MG63 (cell line): ENCODE measurements at regions not wholly inside any gene's neighbourhood (a gene's known extent, or its start where the extent isn't known, plus 50 kb on each side); places are given as distances from the start of the nearest gene placed in this dataset.
"Not testable (repeated sequence)": the region's sequence is repeated elsewhere in the genome, so short reads cannot be mapped to it uniquely, and the experiment has no call there.

Experiments used
- DNase-seq: peaks from one replicate; pipeline ENCODE4 v3.0.0-alpha.2; 2020
- H3K27me3 ChIP-seq: fragments of 250-450 bp; sonication (Bioruptor Pico); 2 replicates; pipeline ENCODE4 v1.5.1; 2020; ENCODE audit warnings: mild to moderate bottlenecking, moderate library complexity
- H3K36me3 ChIP-seq: fragments of 250-450 bp; sonication (Bioruptor Pico); 2 replicates; pipeline ENCODE4 v1.5.1; 2020; ENCODE audit warnings: mild to moderate bottlenecking, moderate library complexity
- H3K4me3 ChIP-seq: fragments of 250-450 bp; sonication (Bioruptor Pico); 2 replicates; pipeline ENCODE4 v1.5.1; 2020; ENCODE audit warnings: mild to moderate bottlenecking, moderate library complexity
- H3K9me3 ChIP-seq: fragments of 250-450 bp; sonication (Bioruptor Pico); 2 replicates; pipeline ENCODE4 v1.5.1; 2020; ENCODE audit warnings: mild to moderate bottlenecking, moderate library complexity

GRCh38 chr4:131257241-131257640 lies 1891.9 kb upstream of the PCDH10 start:
- no peak for DNase-seq
- H3K27me3 ChIP-seq = no peaks in the 10 kb centered on the region
- no peak overlapping the region for H3K4me3 ChIP-seq
- no peaks in the 10 kb centered on the region for H3K9me3 ChIP-seq
- no peaks in the 10 kb centered on the region for H3K36me3 ChIP-seq

DNA sequence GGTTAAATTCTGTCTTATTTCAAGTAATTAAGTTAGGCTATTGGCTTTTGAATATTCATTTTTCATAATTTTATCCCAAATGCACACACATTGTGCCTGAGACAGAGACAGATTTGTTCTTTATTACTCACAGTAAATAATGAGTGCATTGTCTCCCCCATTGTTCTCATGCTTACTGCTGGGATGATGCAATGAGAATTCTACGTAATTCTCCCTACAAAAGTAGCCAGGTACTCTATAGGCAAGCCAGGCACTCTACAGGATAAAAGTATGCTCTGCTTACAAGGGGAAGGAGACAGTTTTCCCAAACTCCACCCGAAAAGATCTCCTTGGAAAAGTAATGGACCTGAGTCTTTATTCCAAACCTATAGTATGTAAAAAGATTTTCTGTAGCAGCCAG lies 1890.7 kb upstream of the PCDH10 start:
- no peak overlapping the region for H3K4me3 ChIP-seq
- no peaks in the 10 kb centered on the region for H3K9me3 ChIP-seq
- H3K27me3 ChIP-seq = no peaks in the 10 kb centered on the region
- H3K36me3 ChIP-seq = no peaks in the 10 kb centered on the region
- no peak for DNase-seq

GRCh38 chr4:131288441-131288840 lies 1860.7 kb upstream of the PCDH10 start:
- DNase-seq = no peak
- Histone ChIP-seq H3K4me3 (no peak overlapping the region), H3K9me3 (no peaks in the 10 kb centered on the region), H3K27me3 (no peaks in the 10 kb centered on the region), H3K36me3 (no peaks in the 10 kb centered on the region)

- H3K9me3 ChIP-seq = no peaks in the 10 kb centered on the region
- no peaks in the 10 kb centered on the region for H3K36me3 ChIP-seq
- no peak overlapping the region for H3K4me3 ChIP-seq
- no peaks in the 10 kb centered on the region for H3K27me3 ChIP-seq
- no peak for DNase-seq
Observed at GRCh38 chr4:131296192-131296591, 1852.9 kb upstream of the PCDH10 start.

GRCh38 chr4:131302108-131302507 lies 1847.0 kb upstream of the PCDH10 start:
- no peak for DNase-seq
- no peaks in the 10 kb centered on the region for H3K9me3 ChIP-seq

GRCh38 chr4:131304686-131305085 lies 1844.4 kb upstream of the PCDH10 start:
- no peaks in the 10 kb centered on the region for H3K27me3 ChIP-seq
- H3K9me3 ChIP-seq = no peaks in the 10 kb centered on the region
- no peaks in the 10 kb centered on the region for H3K36me3 ChIP-seq
- no peak for DNase-seq
- no peak overlapping the region for H3K4me3 ChIP-seq

More at GRCh38 chr4:131302108-131302507, 1847.0 kb upstream of the PCDH10 start:
- Histone ChIP-seq H3K4me3 (no peak overlapping the region), H3K36me3 (no peaks in the 10 kb centered on the region), H3K27me3 (no peaks in the 10 kb centered on the region)

DNA sequence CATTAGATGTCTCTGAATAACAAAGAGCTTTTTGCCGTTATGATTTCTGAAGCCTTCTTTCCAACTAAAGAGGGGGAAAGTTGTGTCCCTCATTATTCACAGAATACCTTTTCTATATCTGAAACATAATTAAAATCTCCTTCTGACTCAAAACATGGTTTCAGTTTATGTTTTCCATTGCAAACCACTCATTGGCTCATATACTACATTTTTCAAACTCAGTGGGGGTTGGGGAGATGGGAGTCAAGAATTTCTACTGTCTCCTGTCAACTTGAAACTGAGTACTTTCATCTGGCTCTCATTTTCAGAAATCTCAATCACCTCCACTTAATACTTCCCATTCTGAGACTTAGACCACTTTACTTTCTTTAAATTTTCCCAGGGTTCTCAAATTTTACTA lies 1839.5 kb upstream of the PCDH10 start:
- Histone ChIP-seq H3K27me3 (no peaks in the 10 kb centered on the region), H3K36me3 (no peaks in the 10 kb centered on the region), H3K4me3 (no peak overlapping the region), H3K9me3 (no peaks in the 10 kb centered on the region)
- DNase-seq = no peak

DNA sequence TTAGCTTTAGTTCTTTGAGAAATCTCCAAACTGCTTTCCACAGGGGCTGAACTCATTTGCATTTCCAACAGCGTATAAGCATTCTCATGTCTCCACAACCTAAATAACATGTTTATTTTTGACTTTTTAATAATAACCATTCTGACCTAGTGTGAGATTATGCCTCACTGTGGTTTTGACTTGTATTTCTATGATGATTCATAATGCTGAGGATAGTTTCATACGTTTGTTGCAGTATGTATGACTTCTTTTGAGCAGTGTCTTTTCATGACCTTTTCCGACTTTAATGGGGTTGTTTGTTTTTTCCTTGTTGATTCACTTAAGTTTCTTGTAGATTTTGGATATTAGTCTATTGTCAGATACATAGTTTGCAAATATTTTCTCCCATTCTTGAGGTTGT lies 1833.0 kb upstream of the PCDH10 start:
- no peak overlapping the region for H3K4me3 ChIP-seq
- no peak for DNase-seq
- H3K36me3 ChIP-seq = no peaks in the 10 kb centered on the region
- H3K9me3 ChIP-seq = no peaks in the 10 kb centered on the region
- H3K27me3 ChIP-seq = no peaks in the 10 kb centered on the region

DNA sequence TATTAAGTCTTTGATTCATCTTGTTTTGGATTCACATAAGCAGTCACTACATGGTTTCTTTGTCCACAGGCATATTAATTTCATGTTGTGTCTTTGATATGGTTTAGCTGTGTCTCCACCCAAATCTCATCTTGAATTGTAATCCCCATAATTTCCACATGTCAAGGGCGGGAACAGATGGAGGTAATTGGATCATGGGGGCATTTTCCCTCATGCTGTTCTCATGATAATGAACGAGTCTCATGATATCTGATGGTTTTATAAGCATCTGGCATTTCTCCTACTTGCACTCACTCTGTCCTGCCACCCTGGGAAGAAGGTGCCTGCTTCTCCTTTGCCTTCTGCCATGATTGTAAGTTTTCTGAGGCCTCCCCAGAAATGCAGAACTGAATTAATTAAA lies 1811.2 kb upstream of the PCDH10 start:
- no peaks in the 10 kb centered on the region for H3K9me3 ChIP-seq

DNA sequence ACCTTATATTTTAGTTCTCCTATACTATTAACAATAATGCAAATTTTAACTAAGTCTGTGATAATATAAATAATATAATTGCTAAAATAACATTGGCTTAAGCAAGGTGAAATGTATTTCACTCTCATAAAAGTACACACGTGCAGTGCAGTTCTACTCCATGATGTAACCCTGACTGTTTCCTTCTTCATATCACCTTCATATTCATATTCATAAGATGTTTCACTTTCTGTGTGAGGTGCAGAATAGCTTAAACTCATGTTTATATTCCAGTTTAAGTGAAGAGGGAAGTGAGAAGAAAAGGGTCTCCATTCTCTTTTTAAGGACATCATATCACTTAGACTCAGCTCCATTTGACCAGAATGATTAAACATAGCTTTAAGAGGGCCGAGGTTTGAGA lies 1810.0 kb upstream of the PCDH10 start:
- Histone ChIP-seq H3K36me3 (no peaks in the 10 kb centered on the region), H3K27me3 (no peaks in the 10 kb centered on the region), H3K9me3 (no peaks in the 10 kb centered on the region), H3K4me3 (no peak overlapping the region)
- no peak for DNase-seq

More for the DNA sequence above, 1811.2 kb upstream of the PCDH10 start:
- Histone ChIP-seq H3K4me3 (no peak overlapping the region), H3K36me3 (no peaks in the 10 kb centered on the region), H3K27me3 (no peaks in the 10 kb centered on the region)
- DNase-seq = no peak

- Histone ChIP-seq H3K9me3 (no peaks in the 10 kb centered on the region), H3K36me3 (no peaks in the 10 kb centered on the region), H3K27me3 (no peaks in the 10 kb centered on the region), H3K4me3 (no peak overlapping the region)
- DNase-seq = no peak
Observed at GRCh38 chr4:131344761-131345160, 1804.3 kb upstream of the PCDH10 start.

GRCh38 chr4:131347816-131348215 lies 1801.3 kb upstream of the PCDH10 start:
- no peak for DNase-seq
- Histone ChIP-seq H3K27me3 (no peaks in the 10 kb centered on the region), H3K36me3 (no peaks in the 10 kb centered on the region), H3K9me3 (no peaks in the 10 kb centered on the region), H3K4me3 (no peak overlapping the region)

- Histone ChIP-seq H3K9me3 (no peaks in the 10 kb centered on the region), H3K36me3 (no peaks in the 10 kb centered on the region), H3K4me3 (no peak overlapping the region), H3K27me3 (no peaks in the 10 kb centered on the region)
- no peak for DNase-seq
Observed at GRCh38 chr4:131348263-131348662, 1800.8 kb upstream of the PCDH10 start.

DNA sequence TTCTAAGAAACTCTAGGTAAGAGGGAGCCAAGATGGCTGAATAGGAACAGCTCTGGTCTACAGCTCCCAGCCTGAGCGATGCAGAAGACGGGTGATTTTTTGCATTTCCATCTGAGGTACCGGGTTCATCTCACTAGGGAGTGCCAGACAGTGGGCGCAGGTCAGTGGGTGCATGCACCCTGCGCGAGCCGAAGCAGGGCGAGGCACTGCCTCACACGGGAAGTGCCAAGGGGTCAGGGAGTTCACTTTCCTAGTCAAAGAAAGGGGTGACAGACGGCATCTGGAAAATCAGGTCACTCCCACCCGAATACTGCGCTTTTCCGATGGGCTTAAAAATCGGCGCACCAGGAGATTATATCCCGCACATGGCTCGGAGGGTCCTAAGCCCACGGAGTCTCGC lies 1796.7 kb upstream of the PCDH10 start:
- not testable (repeated sequence) for H3K9me3 ChIP-seq, H3K27me3 ChIP-seq, H3K36me3 ChIP-seq, H3K4me3 ChIP-seq, DNase-seq

- Histone ChIP-seq H3K9me3 (no peaks in the 10 kb centered on the region), H3K4me3 (no peak overlapping the region), H3K36me3 (no peaks in the 10 kb centered on the region), H3K27me3 (no peaks in the 10 kb centered on the region)
- no peak for DNase-seq
Observed at GRCh38 chr4:131366714-131367113, 1782.4 kb upstream of the PCDH10 start.

- H3K36me3 ChIP-seq = no peaks in the 10 kb centered on the region
- H3K4me3 ChIP-seq = no peak overlapping the region
- DNase-seq = no peak
- H3K27me3 ChIP-seq = no peaks in the 10 kb centered on the region
- H3K9me3 ChIP-seq = no peaks in the 10 kb centered on the region
Observed at GRCh38 chr4:131367441-131367840, 1781.7 kb upstream of the PCDH10 start.

- Histone ChIP-seq H3K36me3 (no peaks in the 10 kb centered on the region), H3K4me3 (no peak overlapping the region), H3K9me3 (no peaks in the 10 kb centered on the region), H3K27me3 (no peaks in the 10 kb centered on the region)
- no peak for DNase-seq
Observed at GRCh38 chr4:131370846-131371245, 1778.2 kb upstream of the PCDH10 start.

GRCh38 chr4:131381055-131381454 lies 1768.0 kb upstream of the PCDH10 start:
- Histone ChIP-seq H3K9me3 (no peaks in the 10 kb centered on the region), H3K36me3 (no peaks in the 10 kb centered on the region), H3K4me3 (no peak overlapping the region), H3K27me3 (no peaks in the 10 kb centered on the region)
- DNase-seq = no peak

- no peaks in the 10 kb centered on the region for H3K9me3 ChIP-seq
- H3K4me3 ChIP-seq = no peak overlapping the region
- no peak for DNase-seq
- no peaks in the 10 kb centered on the region for H3K27me3 ChIP-seq
- H3K36me3 ChIP-seq = no peaks in the 10 kb centered on the region
Observed at GRCh38 chr4:131382839-131383238, 1766.3 kb upstream of the PCDH10 start.
